Activated CD4-positive, alpha-beta memory T cell treated with anti-CD3 and anti-CD28 coated beads, Interleukin-2, amount 10 ng/mL, durations not matched to agents 7 days and 5 days (primary cell): ENCODE measurements at regions not wholly inside any gene's neighbourhood (a gene's known extent, or its start where the extent isn't known, plus 50 kb on each side); places are given as distances from the start of the nearest gene placed in this dataset.
A peak's percentile ranks its signal among the peaks of the same experiment; 100 is the strongest.

Experiments
- CTCF ChIA-PET: fragments of 350-600 bp; sonication (Branson Sonifier 250); formaldehyde crosslinking; loops from one replicate; lab custom pipeline; 2021; ENCODE audit warnings: antibody characterized with exemption, inconsistent platforms; lab: Charles Lee
- POLR2A ChIA-PET: fragments of 350-600 bp; sonication (Branson Sonifier 250); formaldehyde crosslinking; loops from one replicate; lab custom pipeline; 2021; ENCODE audit warnings: antibody characterized with exemption; lab: Charles Lee
- DNase-seq: peaks from one replicate; pipeline ENCODE4 v3.0.0-alpha.2; 2020
- H3K27ac Mint-ChIP-seq: one replicate; pipeline ENCODE4 v1.8.0; 2021; ENCODE audit warnings: mild to moderate bottlenecking, mixed read lengths
- H3K27me3 Mint-ChIP-seq: one replicate; pipeline ENCODE4 v1.8.0; 2021; ENCODE audit warnings: mixed read lengths
- H3K36me3 Mint-ChIP-seq: one replicate; pipeline ENCODE4 v1.8.0; 2021; ENCODE audit warnings: low read depth, mixed read lengths
- H3K4me1 Mint-ChIP-seq: one replicate; pipeline ENCODE4 v1.8.0; 2021; ENCODE audit warnings: mixed read lengths
- H3K4me3 Mint-ChIP-seq: one replicate; pipeline ENCODE4 v1.8.0; 2021; ENCODE audit warnings: mild to moderate bottlenecking, mixed read lengths
- H3K9me3 Mint-ChIP-seq: one replicate; pipeline ENCODE4 v1.8.0; 2021; ENCODE audit warnings: mixed read lengths

DNA sequence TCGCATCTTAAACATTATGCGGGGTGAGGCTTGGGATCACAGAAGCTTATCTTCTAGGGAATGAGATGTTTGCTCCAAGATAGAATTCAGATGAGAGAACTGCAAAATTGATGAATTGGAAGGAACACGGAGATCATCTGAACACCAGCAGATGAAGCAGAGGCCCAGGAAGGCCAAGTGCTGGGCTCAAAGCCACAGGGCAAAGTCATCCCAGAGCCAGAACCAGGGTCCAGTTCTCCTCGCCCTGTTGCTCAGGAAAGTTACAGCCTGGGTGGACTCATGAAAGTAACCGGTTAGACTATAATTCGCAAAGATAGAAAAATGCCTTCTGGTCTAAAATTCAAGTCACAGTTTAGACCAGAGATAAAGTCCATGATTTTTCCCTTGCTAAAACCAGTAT lies 456.1 kb upstream of the ID2 start:
- no peak overlapping the region for H3K4me3 Mint-ChIP-seq
- no peaks in the 10 kb centered on the region for H3K27me3 Mint-ChIP-seq
- CTCF ChIA-PET = no interaction called here
- no peaks in the 10 kb centered on the region for H3K36me3 Mint-ChIP-seq
- peaks cover 14% of the 10 kb centered on the region for H3K4me1 Mint-ChIP-seq
- DNase-seq = no peak
- H3K9me3 Mint-ChIP-seq = no peaks in the 10 kb centered on the region
- H3K27ac Mint-ChIP-seq = no peak overlapping the region
- POLR2A ChIA-PET = no interaction called here

DNA sequence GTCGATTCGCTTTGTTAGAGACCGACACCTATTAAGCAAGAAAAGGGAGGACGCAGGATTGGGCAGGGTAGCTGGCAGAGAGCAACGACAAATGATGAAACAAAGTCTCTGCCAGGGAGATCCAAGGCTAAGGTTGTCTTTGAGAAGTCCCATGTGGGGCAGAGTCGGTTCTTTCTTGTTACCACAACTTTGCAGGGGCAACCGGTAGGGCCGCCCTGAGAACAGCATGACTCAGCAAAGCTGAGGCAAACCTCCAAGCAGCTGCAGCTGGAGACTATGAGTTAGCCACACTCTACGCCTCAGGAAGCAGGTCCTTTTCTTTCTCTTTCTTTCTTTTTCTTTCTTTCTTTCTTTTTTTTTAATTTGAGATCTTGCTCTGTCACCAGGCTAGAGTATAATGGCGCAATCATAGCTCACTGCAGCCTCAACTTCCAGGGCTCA lies 452.3 kb upstream of the ID2 start:
- H3K4me3 Mint-ChIP-seq = no peak overlapping the region
- H3K36me3 Mint-ChIP-seq = peaks cover 10% of the 10 kb centered on the region
- H3K27ac Mint-ChIP-seq = peak overlapping the region; percentile 68
- H3K27me3 Mint-ChIP-seq = no peaks in the 10 kb centered on the region
- H3K9me3 Mint-ChIP-seq = peaks cover 8% of the 10 kb centered on the region
- POLR2A ChIA-PET = interaction anchor here (0.8 to 2.2 kb wide), 3 partner anchors 72 to 452 kb away, joined by 3 to 13 read pairs (median 3); partner anchors contain the start of gene ID2
- CTCF ChIA-PET = interaction anchor here (0.6 to 0.9 kb wide), 3 partner anchors 11 to 510 kb away, joined by 3 to 4 read pairs (median 4); no protein-coding TSS in a partner anchor
- peaks cover 14% of the 10 kb centered on the region for H3K4me1 Mint-ChIP-seq
- DNase-seq = peak; percentile 74

DNA sequence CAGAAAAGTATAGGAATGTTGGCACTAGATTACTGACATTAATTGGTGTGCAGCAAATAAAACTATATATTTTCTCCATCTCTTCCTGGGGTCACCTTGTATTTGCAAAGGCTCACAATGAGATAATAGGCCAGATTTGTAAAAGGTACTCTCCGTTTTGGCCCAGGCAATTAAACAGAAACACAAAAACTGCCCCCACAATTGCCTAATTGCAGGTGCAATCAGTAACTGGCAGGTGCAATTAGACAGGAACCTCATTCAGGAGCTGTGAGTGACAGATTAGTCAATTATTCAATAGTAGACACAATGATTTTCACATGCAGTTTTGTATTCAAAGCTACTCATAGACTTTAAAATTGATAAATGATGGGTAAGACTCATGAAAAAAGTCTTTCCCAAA lies 451.4 kb upstream of the ID2 start:
- CTCF ChIA-PET = no interaction called here
- H3K27ac Mint-ChIP-seq = no peak overlapping the region
- no peaks in the 10 kb centered on the region for H3K27me3 Mint-ChIP-seq

DNA sequence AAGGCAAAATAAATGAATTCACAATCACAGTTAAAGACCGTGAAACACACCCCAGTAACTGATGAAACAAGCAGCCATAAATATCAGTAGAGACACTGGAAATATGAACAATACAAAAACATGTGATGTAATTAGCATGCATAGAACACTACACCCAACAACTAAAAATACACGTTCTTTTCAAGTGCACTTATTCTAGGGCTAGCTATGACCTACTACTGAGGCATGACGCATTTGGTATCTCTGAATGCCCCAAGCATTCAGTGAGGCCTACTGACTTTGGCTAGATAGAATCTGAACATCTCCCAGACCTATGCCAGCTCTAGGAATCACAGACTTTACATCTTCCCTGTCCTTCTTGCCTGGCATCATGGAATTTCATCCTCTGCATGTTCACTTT lies 450.0 kb upstream of the ID2 start:
- no peak overlapping the region for H3K4me3 Mint-ChIP-seq
- H3K4me1 Mint-ChIP-seq = peaks cover 14% of the 10 kb centered on the region
- ChIA-PET POLR2A (no interaction called here), CTCF (no interaction called here)
- peaks cover 10% of the 10 kb centered on the region for H3K36me3 Mint-ChIP-seq
- H3K27me3 Mint-ChIP-seq = no peaks in the 10 kb centered on the region
- DNase-seq = no peak
- no peak overlapping the region for H3K27ac Mint-ChIP-seq
- peaks cover 8% of the 10 kb centered on the region for H3K9me3 Mint-ChIP-seq

More for the DNA sequence above, 451.4 kb upstream of the ID2 start:
- DNase-seq = no peak
- Mint-ChIP-seq H3K4me1 (peaks cover 14% of the 10 kb centered on the region), H3K4me3 (no peak overlapping the region), H3K36me3 (peaks cover 10% of the 10 kb centered on the region), H3K9me3 (peaks cover 8% of the 10 kb centered on the region)
- POLR2A ChIA-PET = interaction anchor here (2.2 kb wide), 1 partner anchor 71 kb away, joined by 13 read pairs; no protein-coding TSS in a partner anchor

DNA sequence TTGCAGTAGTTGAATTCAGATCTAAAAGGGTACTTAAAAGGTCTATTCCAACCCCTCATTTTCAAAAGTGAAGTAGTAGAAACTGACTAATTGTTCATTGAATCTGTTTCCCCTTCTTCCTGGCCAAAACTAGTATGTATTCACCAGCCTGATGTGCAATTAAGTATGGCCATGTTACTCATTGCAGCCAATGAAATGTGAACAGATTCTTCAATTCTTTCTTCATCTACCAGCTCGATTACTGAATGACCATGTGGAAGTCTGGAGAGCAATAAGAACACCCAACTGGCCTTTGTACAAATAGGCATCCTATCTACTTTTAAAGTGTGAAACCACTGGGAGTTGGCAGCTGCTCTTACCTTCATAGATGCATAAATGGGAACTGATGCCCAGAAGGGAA lies 449.0 kb upstream of the ID2 start:
- Mint-ChIP-seq H3K27me3 (peaks cover 5% of the 10 kb centered on the region), H3K9me3 (peaks cover 8% of the 10 kb centered on the region), H3K36me3 (peaks cover 10% of the 10 kb centered on the region), H3K4me1 (peaks cover 14% of the 10 kb centered on the region), H3K27ac (no peak overlapping the region), H3K4me3 (no peak overlapping the region)
- ChIA-PET POLR2A (no interaction called here), CTCF (no interaction called here)
- DNase-seq = no peak

DNA sequence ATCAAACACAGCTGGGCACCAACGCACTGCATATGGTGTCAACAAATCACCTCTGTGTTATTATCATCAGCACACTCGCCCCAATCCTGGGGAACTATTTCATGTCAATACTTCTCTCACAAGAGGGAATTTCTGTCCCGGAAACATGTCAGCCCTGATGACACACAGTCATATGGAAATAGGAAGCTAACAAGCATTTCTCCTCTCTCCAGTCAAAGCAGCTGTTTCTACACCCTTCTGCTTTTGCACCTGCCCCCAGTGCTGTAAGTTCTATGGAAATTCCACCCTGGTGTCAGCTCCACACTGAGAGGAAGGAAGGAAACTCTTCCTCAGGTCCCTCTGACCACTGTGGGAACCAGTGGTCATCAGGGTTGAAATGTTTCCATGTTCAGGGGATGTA lies 447.6 kb upstream of the ID2 start:
- H3K27ac Mint-ChIP-seq = no peak overlapping the region
- peaks cover 5% of the 10 kb centered on the region for H3K27me3 Mint-ChIP-seq
- peaks cover 10% of the 10 kb centered on the region for H3K36me3 Mint-ChIP-seq
- H3K4me3 Mint-ChIP-seq = no peak overlapping the region
- no peak for DNase-seq
- H3K9me3 Mint-ChIP-seq = peaks cover 8% of the 10 kb centered on the region
- H3K4me1 Mint-ChIP-seq = peaks cover 22% of the 10 kb centered on the region
- CTCF ChIA-PET = no interaction called here
- POLR2A ChIA-PET = no interaction called here

DNA sequence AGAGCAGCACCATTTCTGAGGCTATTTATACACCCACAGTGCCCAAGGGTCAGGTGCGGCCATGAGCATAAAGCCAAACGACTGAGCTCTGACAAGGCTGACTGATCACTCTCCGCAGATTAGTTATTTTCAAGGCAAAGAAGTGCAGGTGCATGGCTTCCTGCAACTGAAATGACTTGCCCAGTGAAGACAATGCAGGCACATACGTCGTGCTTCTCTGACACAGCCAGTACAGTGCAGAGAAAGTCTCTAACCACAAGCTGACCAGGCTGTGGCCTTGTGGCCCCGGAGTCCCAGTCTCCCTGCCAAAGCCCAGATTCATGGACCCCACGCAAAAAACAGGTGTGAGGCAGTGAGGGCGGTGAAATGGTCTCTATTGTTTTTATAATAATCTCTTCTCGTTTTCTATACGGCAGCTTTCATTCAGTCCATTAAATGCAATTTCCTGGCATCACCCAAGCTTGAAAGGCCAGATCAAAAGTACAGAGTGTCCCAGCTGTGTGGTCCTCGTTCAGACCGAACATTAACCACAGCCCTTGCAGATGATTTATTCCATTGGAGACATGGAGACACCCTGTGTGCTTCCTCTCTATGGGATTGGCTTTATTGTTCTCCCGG lies 447.0 kb upstream of the ID2 start:
- peaks cover 5% of the 10 kb centered on the region for H3K27me3 Mint-ChIP-seq
- POLR2A ChIA-PET = interaction anchor here (0.6 kb wide), 1 partner anchor 310 kb away, joined by 3 read pairs; no protein-coding TSS in a partner anchor

DNA sequence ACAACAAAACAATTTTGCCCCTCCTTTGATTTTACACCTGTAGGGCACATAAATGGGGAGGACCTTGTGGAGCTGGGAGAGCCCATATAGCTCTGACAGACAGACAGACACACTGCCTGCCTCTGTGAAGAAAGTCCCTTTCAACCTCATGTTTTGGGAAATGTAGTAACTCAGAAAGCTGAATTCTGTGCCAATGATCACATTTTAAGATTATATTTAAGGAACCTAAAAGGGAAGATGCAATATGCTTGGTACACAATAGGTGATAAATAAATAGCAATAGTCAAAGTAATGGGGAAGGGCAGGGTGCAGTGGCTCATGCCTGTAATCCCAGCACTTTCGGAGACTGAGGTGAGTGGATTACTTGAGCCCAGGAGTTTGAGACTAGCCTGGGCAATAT lies 446.4 kb upstream of the ID2 start:
- peaks cover 10% of the 10 kb centered on the region for H3K36me3 Mint-ChIP-seq
- no peak for DNase-seq
- peaks cover 5% of the 10 kb centered on the region for H3K27me3 Mint-ChIP-seq
- ChIA-PET CTCF (no interaction called here), POLR2A (no interaction called here)
- H3K9me3 Mint-ChIP-seq = peaks cover 8% of the 10 kb centered on the region
- H3K27ac Mint-ChIP-seq = no peak overlapping the region
- H3K4me1 Mint-ChIP-seq = peaks cover 21% of the 10 kb centered on the region
- no peak overlapping the region for H3K4me3 Mint-ChIP-seq

More for the DNA sequence above, 447.0 kb upstream of the ID2 start:
- peaks cover 10% of the 10 kb centered on the region for H3K36me3 Mint-ChIP-seq
- H3K4me3 Mint-ChIP-seq = no peak overlapping the region
- peaks cover 8% of the 10 kb centered on the region for H3K9me3 Mint-ChIP-seq
- H3K27ac Mint-ChIP-seq = no peak overlapping the region
- H3K4me1 Mint-ChIP-seq = peaks cover 22% of the 10 kb centered on the region
- CTCF ChIA-PET = no interaction called here
- DNase-seq = no peak

DNA sequence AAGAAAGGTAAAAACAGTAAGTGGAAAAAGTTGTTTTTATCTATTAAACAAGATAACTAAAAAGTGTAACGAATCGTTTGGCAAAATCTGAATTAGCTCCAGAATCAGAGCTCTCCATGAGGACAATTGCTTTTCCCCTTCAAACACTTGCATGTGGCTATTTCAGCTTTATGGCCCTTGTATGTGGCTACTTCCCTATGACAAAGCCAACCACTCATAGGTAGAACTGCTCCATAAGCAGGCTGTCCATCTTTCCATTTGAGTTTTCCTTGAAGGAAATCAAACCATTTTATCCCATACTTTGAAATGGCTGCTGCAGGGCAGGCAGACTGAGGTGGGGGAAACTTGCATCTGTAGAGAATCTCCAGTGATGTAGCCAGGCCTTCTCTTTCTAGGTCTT lies 445.5 kb upstream of the ID2 start:
- Mint-ChIP-seq H3K4me1 (peaks cover 19% of the 10 kb centered on the region), H3K27ac (no peak overlapping the region)
- CTCF ChIA-PET = interaction anchor here (0.6 kb wide), 1 partner anchor 527 kb away, joined by 3 read pairs; no protein-coding TSS in a partner anchor

DNA sequence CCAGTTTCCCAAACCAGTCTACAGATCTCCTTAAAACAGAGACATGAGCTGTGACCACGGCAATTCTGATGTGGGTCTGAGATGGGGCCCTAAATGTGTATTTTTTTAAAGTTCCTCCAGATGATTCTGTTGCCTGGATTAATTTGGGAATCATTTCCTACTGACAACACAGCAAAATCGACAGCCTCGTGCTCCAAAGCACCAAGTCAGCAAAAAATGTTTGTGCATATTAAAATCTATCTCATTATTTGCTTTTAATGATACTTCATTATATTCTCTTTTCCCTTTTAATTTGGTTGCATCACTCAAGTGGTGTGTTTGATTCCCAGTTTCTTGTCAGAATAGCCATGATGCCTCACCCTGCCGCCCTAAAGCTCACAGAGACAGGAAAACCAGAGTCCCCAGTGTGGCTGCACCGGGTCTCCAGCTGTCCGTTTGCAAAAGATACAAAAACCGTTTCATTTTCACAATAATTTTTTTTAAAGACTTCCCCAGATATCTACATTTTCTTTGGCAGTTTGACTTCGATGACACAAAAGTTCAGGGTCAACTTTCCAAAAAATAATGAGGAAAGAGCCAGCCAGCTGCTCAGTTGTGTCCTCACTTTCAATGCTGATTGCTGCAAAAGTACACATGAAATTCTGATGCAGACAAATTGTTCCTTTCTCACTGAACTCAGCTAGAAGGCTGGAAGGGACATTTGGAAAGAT lies 443.2 kb upstream of the ID2 start:
- peaks cover 5% of the 10 kb centered on the region for H3K36me3 Mint-ChIP-seq
- H3K4me3 Mint-ChIP-seq = no peak overlapping the region
- H3K27ac Mint-ChIP-seq = no peak overlapping the region
- ChIA-PET CTCF (no interaction called here), POLR2A (no interaction called here)
- peaks cover 19% of the 10 kb centered on the region for H3K4me1 Mint-ChIP-seq
- DNase-seq = no peak
- peaks cover 5% of the 10 kb centered on the region for H3K9me3 Mint-ChIP-seq
- H3K27me3 Mint-ChIP-seq = peaks cover 5% of the 10 kb centered on the region

More for the DNA sequence above, 445.5 kb upstream of the ID2 start:
- no peak overlapping the region for H3K4me3 Mint-ChIP-seq
- H3K36me3 Mint-ChIP-seq = peaks cover 7% of the 10 kb centered on the region
- peaks cover 6% of the 10 kb centered on the region for H3K9me3 Mint-ChIP-seq
- POLR2A ChIA-PET = no interaction called here
- peaks cover 5% of the 10 kb centered on the region for H3K27me3 Mint-ChIP-seq
- DNase-seq = no peak

DNA sequence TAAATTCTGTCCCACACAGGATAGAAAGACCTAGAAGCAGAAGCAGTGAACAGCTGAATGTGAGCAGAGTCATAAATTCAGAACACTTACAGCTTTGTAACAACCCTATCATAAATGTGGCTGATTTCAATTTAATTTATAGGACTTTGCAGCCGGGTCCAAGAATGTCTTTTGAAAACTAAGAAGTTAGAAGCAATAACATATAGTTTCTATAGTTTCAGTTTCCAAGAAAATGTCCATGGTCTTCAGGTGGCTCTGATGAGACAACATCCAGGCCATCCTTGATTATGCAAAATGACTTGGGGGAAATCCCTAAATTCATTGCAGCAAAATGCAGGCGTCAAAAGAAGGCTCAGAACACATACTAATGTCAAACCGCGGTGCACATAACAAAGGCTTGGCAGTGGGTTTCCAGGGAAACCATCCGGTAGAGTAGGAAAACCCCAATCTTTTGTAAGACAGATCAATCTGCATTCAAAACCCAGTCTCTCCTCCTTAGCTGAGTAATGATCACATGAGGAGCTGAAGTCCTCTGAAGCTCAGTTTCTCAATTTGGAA lies 442.2 kb upstream of the ID2 start:
- ChIA-PET CTCF (no interaction called here), POLR2A (no interaction called here)
- H3K27me3 Mint-ChIP-seq = peaks cover 5% of the 10 kb centered on the region
- H3K4me1 Mint-ChIP-seq = peaks cover 19% of the 10 kb centered on the region
- H3K9me3 Mint-ChIP-seq = peaks cover 11% of the 10 kb centered on the region
- H3K4me3 Mint-ChIP-seq = no peak overlapping the region
- no peak overlapping the region for H3K27ac Mint-ChIP-seq
- peaks cover 10% of the 10 kb centered on the region for H3K36me3 Mint-ChIP-seq
- peak; percentile 22 for DNase-seq

DNA sequence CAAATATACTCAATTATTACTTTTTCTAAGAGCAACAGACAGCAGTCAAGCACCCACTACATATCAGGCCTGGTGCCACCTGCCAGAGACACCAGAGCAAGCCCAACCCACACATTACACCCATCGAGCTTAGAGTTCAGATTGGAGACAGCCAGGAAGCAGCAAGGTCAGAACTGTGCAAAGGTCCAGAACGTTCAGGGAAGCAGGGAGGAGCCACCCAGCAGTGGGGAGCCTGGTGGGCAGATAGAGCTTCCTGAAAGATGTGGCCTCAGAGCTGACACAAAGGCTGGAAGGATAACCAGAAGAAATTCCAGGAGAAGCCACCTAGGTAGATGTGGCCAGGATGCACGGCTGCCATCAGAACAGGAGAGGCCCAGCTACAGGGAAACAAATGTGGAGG lies 440.5 kb upstream of the ID2 start:
- no peak overlapping the region for H3K27ac Mint-ChIP-seq

DNA sequence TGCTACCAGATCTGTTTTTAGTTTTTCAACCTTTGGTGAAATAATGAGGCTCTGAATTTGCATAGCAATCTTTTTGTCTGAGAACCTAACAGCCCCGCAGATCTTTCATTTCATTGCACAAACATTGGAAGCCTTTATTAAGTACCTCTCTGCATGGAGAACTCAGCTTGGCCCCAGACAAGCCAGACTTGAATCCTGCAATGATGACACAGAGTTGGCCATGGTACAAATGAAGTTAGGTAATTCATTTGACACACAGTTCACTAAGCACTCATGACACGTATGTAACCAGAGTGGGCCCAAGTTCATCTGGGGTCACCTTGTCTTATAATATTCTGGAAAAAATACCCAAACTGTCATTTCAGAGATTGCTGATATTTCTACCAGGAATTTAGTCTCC lies 439.1 kb upstream of the ID2 start:
- Mint-ChIP-seq H3K9me3 (peaks cover 39% of the 10 kb centered on the region), H3K4me1 (peaks cover 19% of the 10 kb centered on the region), H3K36me3 (peaks cover 25% of the 10 kb centered on the region), H3K27ac (no peak overlapping the region), H3K4me3 (no peak overlapping the region), H3K27me3 (no peaks in the 10 kb centered on the region)
- POLR2A ChIA-PET = interaction anchor here (1.4 kb wide), 1 partner anchor 35 kb away, joined by 3 read pairs; no protein-coding TSS in a partner anchor
- CTCF ChIA-PET = no interaction called here
- DNase-seq = no peak

More for the DNA sequence above, 440.5 kb upstream of the ID2 start:
- no peak overlapping the region for H3K4me3 Mint-ChIP-seq
- peaks cover 19% of the 10 kb centered on the region for H3K4me1 Mint-ChIP-seq
- H3K9me3 Mint-ChIP-seq = peaks cover 26% of the 10 kb centered on the region
- H3K27me3 Mint-ChIP-seq = peaks cover 5% of the 10 kb centered on the region
- CTCF ChIA-PET = interaction anchor here (0.5 kb wide), 1 partner anchor 295 kb away, joined by 3 read pairs; no protein-coding TSS in a partner anchor
- no peak for DNase-seq
- POLR2A ChIA-PET = interaction anchor here (1.4 kb wide), 1 partner anchor 37 kb away, joined by 3 read pairs; no protein-coding TSS in a partner anchor
- peaks cover 19% of the 10 kb centered on the region for H3K36me3 Mint-ChIP-seq
